Small intestine (tissue), 7 donors: ENCODE measurements at regions not wholly inside any gene's neighbourhood (a gene's known extent, or its start where the extent isn't known, plus 50 kb on each side); places are given as distances from the start of the nearest gene placed in this dataset.

Experiments
- DNase-seq, 2 donors: peaks; one replicate each; pipeline versions ENCODE4 v3.0.0 to v3.0.0-alpha.2; 2013
- FAIRE-seq: peaks from 2 replicates; lab custom pipeline; 2012; peaks lifted over from hg19 to GRCh38; lab: Jason Lieb, UNC
- H3K27ac ChIP-seq, 3 donors: one replicate each; pipeline ENCODE4 v1.5.1; 2013; ENCODE audit warnings: low read length in 2 of 3, mild to moderate bottlenecking in 2 of 3, control low read depth in 1 of 3, inconsistent platforms in 1 of 3, low read depth in 1 of 3, moderate library complexity in 1 of 3
- H3K27me3 ChIP-seq, 3 donors: one replicate each; pipeline ENCODE4 v1.6.1; 2013; ENCODE audit warnings: low read length in 3 of 3, inconsistent platforms in 1 of 3; ENCODE audit not compliant: control insufficient read depth in 3 of 3, insufficient read depth in 3 of 3
- H3K36me3 ChIP-seq, 3 donors: one replicate each; pipeline ENCODE4 v1.6.1; 2013; ENCODE audit warnings: low read length in 3 of 3, inconsistent platforms in 1 of 3, low read depth in 1 of 3, mild to moderate bottlenecking in 1 of 3, moderate library complexity in 1 of 3; ENCODE audit not compliant: control insufficient read depth in 3 of 3, insufficient read depth in 2 of 3
- H3K4me1 ChIP-seq, 3 donors: one replicate each; pipeline ENCODE4 v1.6.1; 2013; ENCODE audit warnings: low read length in 2 of 3, inconsistent platforms in 1 of 3, low read depth in 1 of 3, mild to moderate bottlenecking in 1 of 3, moderate library complexity in 1 of 3; ENCODE audit not compliant: control insufficient read depth in 3 of 3, insufficient read depth in 2 of 3
- H3K4me3 ChIP-seq, 3 donors: one replicate each; pipeline ENCODE4 v1.5.1; 2013; ENCODE audit warnings: low read length in 3 of 3, control low read depth in 1 of 3, inconsistent platforms in 1 of 3, low read depth in 1 of 3, mild to moderate bottlenecking in 1 of 3, moderate library complexity in 1 of 3
- H3K9me3 ChIP-seq, 2 donors: one replicate each; pipeline ENCODE4 v1.6.1; 2013; ENCODE audit warnings: low read depth in 1 of 2, low read length in 1 of 2; ENCODE audit not compliant: control insufficient read depth in 2 of 2, insufficient read depth in 1 of 2
- WGBS, 3 donors: extraction: QIAGEN DNeasy Blood & Tissue Kit; methylation state at CpG; one replicate each; pipeline ENCODE4 v1.1.7; 2013; 5-methylcytosine and 5-hydroxymethylcytosine counted together
- donor health status: healthy with polysubstance abuse.
- donor health status: control.
- donor health status: control.
- donor health status: Bipolar disorder and iron deficiency.
- donor health status: healthy.

GRCh38 chr2:23077596-23077995 lies 307.4 kb upstream of the KLHL29 start:
- no peak for DNase-seq
- no peak overlapping the region for H3K27ac ChIP-seq
- H3K4me1 ChIP-seq = peaks cover 0 to 12% (median 4%) of the 10 kb centered on the region in 3 donors
- H3K27me3 ChIP-seq = no peaks in the 10 kb centered on the region
- WGBS, 3 donors = 53 to 63% (median 62%) methylated on average over 4 of the region's 4 CpGs
- no peak for FAIRE-seq
- no peak overlapping the region for H3K4me3 ChIP-seq
- no peaks in the 10 kb centered on the region for H3K36me3 ChIP-seq
- no peaks in the 10 kb centered on the region for H3K9me3 ChIP-seq

GRCh38 chr2:23078784-23079434 lies 306.1 kb upstream of the KLHL29 start:
- Histone ChIP-seq H3K9me3 (no peaks in the 10 kb centered on the region), H3K4me3 (no peak overlapping the region), H3K4me1 (peaks cover 0 to 3% (median 0%) of the 10 kb centered on the region in 3 donors), H3K27ac (no peak overlapping the region), H3K27me3 (no peaks in the 10 kb centered on the region), H3K36me3 (no peaks in the 10 kb centered on the region)
- 69 to 73% (median 72%) methylated on average over 4 of the region's 4 CpGs for WGBS, 3 donors
- DNase-seq (no peak), FAIRE-seq (no peak)

- WGBS, 3 donors = 48 to 64% (median 48%) methylated on average over 1 of the region's 1 CpG
- Histone ChIP-seq H3K9me3 (peaks cover 0 to 10% of the 10 kb centered on the region in 2 donors), H3K27me3 (no peaks in the 10 kb centered on the region), H3K36me3 (no peaks in the 10 kb centered on the region), H3K4me1 (no peaks in the 10 kb centered on the region), H3K4me3 (no peak overlapping the region), H3K27ac (no peak overlapping the region)
- FAIRE-seq (no peak), DNase-seq (no peak)
Observed at GRCh38 chr2:23083966-23084365, 301.0 kb upstream of the KLHL29 start.

GRCh38 chr2:23091019-23091418 lies 294.0 kb upstream of the KLHL29 start:
- FAIRE-seq (no peak), DNase-seq (no peak)
- Histone ChIP-seq H3K4me1 (no peaks in the 10 kb centered on the region), H3K27ac (no peak overlapping the region), H3K36me3 (no peaks in the 10 kb centered on the region), H3K9me3 (peaks cover 0 to 15% of the 10 kb centered on the region in 2 donors), H3K27me3 (no peaks in the 10 kb centered on the region), H3K4me3 (no peak overlapping the region)

GRCh38 chr2:23091900-23092299 lies 293.1 kb upstream of the KLHL29 start:
- no peak for FAIRE-seq
- DNase-seq = no peak
- Histone ChIP-seq H3K36me3 (no peaks in the 10 kb centered on the region), H3K4me3 (no peak overlapping the region), H3K27ac (no peak overlapping the region), H3K9me3 (peaks cover 0 to 15% of the 10 kb centered on the region in 2 donors), H3K27me3 (no peaks in the 10 kb centered on the region), H3K4me1 (no peaks in the 10 kb centered on the region)
- 70 to 75% (median 74%) methylated on average over 4 of the region's 4 CpGs for WGBS, 3 donors

- Histone ChIP-seq H3K27ac (no peak overlapping the region), H3K4me1 (no peaks in the 10 kb centered on the region), H3K36me3 (no peaks in the 10 kb centered on the region), H3K9me3 (peaks cover 0 to 10% of the 10 kb centered on the region in 2 donors), H3K27me3 (no peaks in the 10 kb centered on the region), H3K4me3 (no peak overlapping the region)
- WGBS, 3 donors = 42 to 54% (median 50%) methylated on average over 3 of the region's 3 CpGs
- FAIRE-seq (no peak), DNase-seq (peak in 1 of 2 donors; percentile 45)
Observed at GRCh38 chr2:23092831-23093230, 292.1 kb upstream of the KLHL29 start.

- DNase-seq (no peak), FAIRE-seq (no peak)
- Histone ChIP-seq H3K27me3 (no peaks in the 10 kb centered on the region), H3K36me3 (no peaks in the 10 kb centered on the region), H3K4me1 (no peaks in the 10 kb centered on the region), H3K9me3 (peaks cover 0 to 8% of the 10 kb centered on the region in 2 donors), H3K4me3 (no peak overlapping the region), H3K27ac (no peak overlapping the region)
- WGBS, 3 donors = 4 to 23% (median 12%) methylated on average over 1 of the region's 1 CpG
Observed at GRCh38 chr2:23093513-23093912, 291.5 kb upstream of the KLHL29 start.

- H3K9me3 ChIP-seq = peaks cover 0 to 3% of the 10 kb centered on the region in 2 donors
- H3K27me3 ChIP-seq = no peaks in the 10 kb centered on the region
- H3K36me3 ChIP-seq = no peaks in the 10 kb centered on the region
- no peak for FAIRE-seq
- no peaks in the 10 kb centered on the region for H3K4me1 ChIP-seq
- H3K4me3 ChIP-seq = no peak overlapping the region
- peak in 1 of 2 donors; percentile 13 for DNase-seq
- WGBS, 3 donors = 19 to 62% (median 32%) methylated on average over 3 of the region's 3 CpGs
- no peak overlapping the region for H3K27ac ChIP-seq
Observed at GRCh38 chr2:23096906-23097602, 287.9 kb upstream of the KLHL29 start.
